GM12892 (cell line): ENCODE measurements at regions not wholly inside any gene's neighbourhood (a gene's known extent, or its start where the extent isn't known, plus 50 kb on each side); places are given as distances from the start of the nearest gene placed in this dataset.

Experiments
- POLR2A ChIP-seq: IDR thresholded peaks from 2 replicates; pipeline ENCODE4 v1.6.1; 2011; ENCODE audit warnings: low read depth, low read length, control low read depth
- POLR2AphosphoS5 ChIP-seq: IDR thresholded peaks from 2 replicates; pipeline ENCODE4 v1.6.1; 2011; ENCODE audit warnings: low read depth, low read length, control low read depth

DNA sequence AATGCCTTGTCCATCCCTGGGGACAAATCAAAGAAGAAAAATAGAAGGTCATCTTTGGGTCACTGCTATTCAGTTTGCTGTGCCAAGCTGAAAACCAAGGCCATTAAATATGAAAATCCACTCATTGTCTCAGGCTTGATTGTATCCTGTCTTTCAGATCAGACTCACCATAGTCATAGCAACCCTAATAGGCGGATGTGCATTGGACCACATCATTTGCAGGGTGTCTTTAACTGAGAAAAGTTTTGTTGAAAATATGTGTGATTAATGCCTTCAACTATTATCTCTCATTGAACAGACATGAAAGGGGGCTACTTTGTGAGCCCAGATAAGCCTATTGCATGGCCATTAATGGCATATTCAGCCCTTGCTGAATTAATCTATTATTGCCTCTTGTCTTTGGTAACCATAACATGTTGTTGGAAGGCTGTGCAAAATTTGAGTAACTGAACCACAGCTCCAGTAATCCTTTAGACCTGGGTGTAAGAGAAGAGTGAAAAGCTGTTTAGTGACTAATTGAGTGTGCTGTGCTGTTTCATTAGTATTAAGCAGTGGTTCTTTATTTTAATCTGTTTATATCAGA, 453.6 kb upstream of the EPHA5 start:
- no peak for TF ChIP-seq POLR2A
- no peak for TF ChIP-seq POLR2AphosphoS5
